GM23338 (cell line): ENCODE measurements at regions not wholly inside any gene's neighbourhood (a gene's known extent, or its start where the extent isn't known, plus 50 kb on each side); places are given as distances from the start of the nearest gene placed in this dataset.
"Not testable (repeated sequence)": the region's sequence is repeated elsewhere in the genome, so short reads cannot be mapped to it uniquely, and the experiment has no call there.

Experiments used
- ATAC-seq: fragments of 200-7000 bp; cut with Tn5 transposase; 3 replicates; pipeline ENCODE4 v1.9.1; 2020
- DNase-seq: peaks from one replicate; pipeline ENCODE4 v3.0.0-alpha.2; 2015; ENCODE audit warnings: low spot score
- H2AFZ ChIP-seq: fragments of 200-600 bp; sonication (generic); 2 replicates; pipeline ENCODE4 v1.8.0; 2016; ENCODE audit warnings: antibody characterized with exemption, mild to moderate bottlenecking, moderate library complexity
- H3F3A ChIP-seq: fragments of 200-600 bp; sonication (generic); replicated peaks from 2 replicates; pipeline ENCODE4 v1.8.0; 2017; ENCODE audit warnings: antibody characterized with exemption, mixed run types, low read depth
- H3K27ac ChIP-seq: fragments of 200-600 bp; sonication (generic); 2 replicates; pipeline ENCODE4 v1.6.1; 2016; ENCODE audit warnings: low read depth
- H3K27me3 ChIP-seq: fragments of 200-600 bp; sonication (generic); 2 replicates; pipeline ENCODE4 v1.8.0; 2016; ENCODE audit warnings: mild to moderate bottlenecking, mixed run types, moderate library complexity; ENCODE audit not compliant: insufficient read depth
- H3K36me3 ChIP-seq: fragments of 200-600 bp; sonication (generic); 2 replicates; pipeline ENCODE4 v1.8.0; 2016; ENCODE audit warnings: mild to moderate bottlenecking; ENCODE audit not compliant: insufficient read depth
- H3K4me1 ChIP-seq: fragments of 200-600 bp; sonication (generic); 2 replicates; pipeline ENCODE4 v1.8.0; 2016; ENCODE audit warnings: mild to moderate bottlenecking, moderate library complexity; ENCODE audit not compliant: insufficient read depth
- H3K4me2 ChIP-seq: fragments of 200-600 bp; sonication (generic); 2 replicates; pipeline ENCODE4 v1.7.1; 2017; ENCODE audit warnings: mixed run types
- H3K4me3 ChIP-seq: fragments of 200-600 bp; sonication (generic); 2 replicates; pipeline ENCODE4 v1.6.1; 2016; ENCODE audit warnings: mixed run types
- H3K79me2 ChIP-seq: fragments of 200-600 bp; sonication (generic); replicated peaks from 2 replicates; pipeline ENCODE4 v1.8.0; 2017; ENCODE audit warnings: mild to moderate bottlenecking; ENCODE audit not compliant: insufficient read depth
- H3K9me2 ChIP-seq: fragments of 200-600 bp; sonication (generic); 2 replicates; pipeline ENCODE4 v1.8.0; 2017; ENCODE audit not compliant: insufficient read depth
- H4K20me1 ChIP-seq: fragments of 200-600 bp; sonication (generic); replicated peaks from 2 replicates; pipeline ENCODE4 v1.8.0; 2017; ENCODE audit warnings: mild to moderate bottlenecking; ENCODE audit not compliant: insufficient read depth
- H3K27ac Mint-ChIP-seq: 2 replicates; pipeline ENCODE4 v1.8.0; 2020; ENCODE audit warnings: inconsistent platforms, mild to moderate bottlenecking, moderate library complexity, mixed read lengths
- H3K27me3 Mint-ChIP-seq: 3 replicates; pipeline ENCODE4 v1.8.0; 2022; ENCODE audit warnings: low read depth, mild to moderate bottlenecking, moderate library complexity, mixed read lengths, inconsistent platforms; ENCODE audit not compliant: insufficient read depth, poor library complexity
- H3K36me3 Mint-ChIP-seq: 3 replicates; pipeline ENCODE4 v1.8.0; 2021; ENCODE audit warnings: low read depth, mild to moderate bottlenecking, inconsistent platforms, moderate library complexity, mixed read lengths
- H3K4me1 Mint-ChIP-seq: 3 replicates; pipeline ENCODE4 v1.8.0; 2020; ENCODE audit warnings: mild to moderate bottlenecking, inconsistent platforms, mixed read lengths
- H3K4me3 Mint-ChIP-seq: 3 replicates; pipeline ENCODE4 v1.8.0; 2021; ENCODE audit warnings: moderate library complexity, mild to moderate bottlenecking, inconsistent platforms, mixed read lengths
- H3K9me3 Mint-ChIP-seq: 3 replicates; pipeline ENCODE4 v1.8.0; 2020; ENCODE audit warnings: moderate library complexity, mild to moderate bottlenecking, inconsistent platforms, mixed read lengths

DNA sequence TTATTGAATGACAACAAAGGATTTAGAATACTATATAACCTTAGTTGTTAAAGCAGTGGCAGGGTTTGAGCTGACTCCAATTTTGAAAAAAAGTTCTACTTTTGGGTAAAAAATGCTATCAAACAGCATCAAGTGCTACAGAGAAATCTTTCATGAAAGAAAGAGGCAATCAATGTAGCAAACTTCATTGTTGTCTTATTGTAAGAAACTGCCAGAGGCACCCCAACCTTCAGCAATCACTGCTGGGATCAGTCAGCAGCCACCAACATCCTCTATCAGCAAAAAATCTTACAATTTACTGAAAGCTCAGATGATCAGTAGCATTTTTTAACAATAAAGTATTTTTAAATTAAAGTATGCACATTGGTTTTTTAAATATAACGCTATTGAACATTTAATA is 4754.7 kb upstream of the OR11H1 start:
- not testable (repeated sequence) for H3K27me3 Mint-ChIP-seq, H2AFZ ChIP-seq, H3K4me3 Mint-ChIP-seq, H3K27me3 ChIP-seq, H3K4me3 ChIP-seq, ATAC-seq, DNase-seq, H3K4me2 ChIP-seq, H3K36me3 ChIP-seq, H3K27ac ChIP-seq, H3K4me1 ChIP-seq, H3K4me1 Mint-ChIP-seq, H3K27ac Mint-ChIP-seq, H3K9me2 ChIP-seq, H3F3A ChIP-seq, H4K20me1 ChIP-seq, H3K79me2 ChIP-seq
- Mint-ChIP-seq H3K36me3 (peaks cover 52% of the 10 kb centered on the region), H3K9me3 (peaks cover 89% of the 10 kb centered on the region)

GRCh38 chr22:10775601-10776357 is 4752.2 kb upstream of the OR11H1 start:
- H3K27ac Mint-ChIP-seq, DNase-seq, H3K4me3 ChIP-seq, H3F3A ChIP-seq, H3K27ac ChIP-seq, H3K4me3 Mint-ChIP-seq, ATAC-seq, H3K4me1 ChIP-seq, H3K27me3 ChIP-seq, H3K4me2 ChIP-seq, H3K36me3 ChIP-seq, H2AFZ ChIP-seq, H4K20me1 ChIP-seq, H3K79me2 ChIP-seq, H3K4me1 Mint-ChIP-seq, H3K9me2 ChIP-seq: not testable (repeated sequence)
- peaks cover 92% of the 10 kb centered on the region for H3K9me3 Mint-ChIP-seq
- H3K36me3 Mint-ChIP-seq: peaks cover 70% of the 10 kb centered on the region
- peaks cover 10% of the 10 kb centered on the region for H3K27me3 Mint-ChIP-seq

DNA sequence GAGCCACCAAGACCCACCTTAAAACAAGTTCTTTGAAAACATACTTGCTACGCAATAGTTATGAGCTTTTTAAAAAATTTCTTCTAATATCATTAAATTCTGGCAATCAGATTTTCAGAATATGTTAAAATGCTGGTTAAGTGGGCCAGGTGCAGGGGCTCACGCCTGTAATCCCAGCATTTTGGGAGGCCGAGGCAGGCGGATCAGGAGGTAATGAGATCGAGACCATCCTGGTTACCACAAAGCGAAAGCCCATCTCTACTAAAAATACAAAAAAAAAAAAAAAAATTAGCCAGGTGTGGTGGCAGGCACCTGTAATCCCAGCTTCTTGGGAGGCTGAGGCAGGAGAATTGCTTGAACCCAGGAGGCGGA is 4751.6 kb upstream of the OR11H1 start:
- not testable (repeated sequence) for H3K4me1 ChIP-seq, H3K36me3 ChIP-seq, H3K27me3 ChIP-seq, H3K4me2 ChIP-seq, H3F3A ChIP-seq, DNase-seq, H3K79me2 ChIP-seq, H3K27ac Mint-ChIP-seq, H3K27ac ChIP-seq, ATAC-seq, H3K4me1 Mint-ChIP-seq, H3K4me3 ChIP-seq, H3K4me3 Mint-ChIP-seq, H4K20me1 ChIP-seq, H3K9me2 ChIP-seq, H2AFZ ChIP-seq
- H3K36me3 Mint-ChIP-seq: peaks cover 73% of the 10 kb centered on the region
- peaks cover 14% of the 10 kb centered on the region for H3K27me3 Mint-ChIP-seq
- peaks cover 92% of the 10 kb centered on the region for H3K9me3 Mint-ChIP-seq

GRCh38 chr22:10777733-10778132 is 4750.3 kb upstream of the OR11H1 start:
- H3F3A ChIP-seq, H3K79me2 ChIP-seq, H3K27me3 ChIP-seq, H2AFZ ChIP-seq, H3K4me1 Mint-ChIP-seq, H3K4me3 ChIP-seq, H3K27ac ChIP-seq, H4K20me1 ChIP-seq, ATAC-seq, H3K4me2 ChIP-seq, H3K4me1 ChIP-seq, H3K9me2 ChIP-seq, H3K4me3 Mint-ChIP-seq, H3K36me3 ChIP-seq, DNase-seq, H3K27ac Mint-ChIP-seq: not testable (repeated sequence)
- Mint-ChIP-seq H3K27me3 (peaks cover 17% of the 10 kb centered on the region), H3K36me3 (peaks cover 76% of the 10 kb centered on the region), H3K9me3 (peaks cover 95% of the 10 kb centered on the region)
